GM21360 (cell line): ENCODE measurements at regions not wholly inside any gene's neighbourhood (a gene's known extent, or its start where the extent isn't known, plus 50 kb on each side); places are given as distances from the start of the nearest gene placed in this dataset.

ENCODE experiments used
- ATAC-seq: cut with Tn5 transposase; IDR thresholded peaks from one replicate; pipeline ENCODE4 v1.9.1; 2021; ENCODE audit warnings: mild to moderate bottlenecking, moderate library complexity; ENCODE audit not compliant: unreplicated experiment

GRCh38 chr12:107565551-107565950 lies 120.0 kb upstream of the PWP1 start:
- no peak for ATAC-seq

- ATAC-seq, result no peak
Observed at GRCh38 chr12:107567876-107568619, 117.6 kb upstream of the PWP1 start.

GRCh38 chr12:107568718-107569117 lies 116.9 kb upstream of the PWP1 start:
- no peak for ATAC-seq

- no peak for ATAC-seq
Observed at GRCh38 chr12:107570721-107571120, 114.9 kb upstream of the PWP1 start.

GRCh38 chr12:107571492-107571891 lies 114.1 kb upstream of the PWP1 start:
- no peak for ATAC-seq

GRCh38 chr12:107574691-107575090 lies 110.9 kb upstream of the PWP1 start:
- no peak for ATAC-seq

- ATAC-seq, result no peak
Observed at GRCh38 chr12:107580750-107581618, 104.6 kb upstream of the PWP1 start.

GRCh38 chr12:107581619-107582015 lies 104.0 kb upstream of the PWP1 start:
- no peak for ATAC-seq

- no peak for ATAC-seq
Observed at GRCh38 chr12:107583551-107583950, 102.0 kb upstream of the PWP1 start.

- no peak for ATAC-seq
Observed at GRCh38 chr12:107584563-107584962, 101.0 kb upstream of the PWP1 start.

GRCh38 chr12:107586256-107586970 lies 99.2 kb upstream of the PWP1 start:
- no peak for ATAC-seq

- no peak for ATAC-seq
Observed at GRCh38 chr12:107590413-107590812, 95.2 kb upstream of the PWP1 start.

- no peak for ATAC-seq
Observed at GRCh38 chr12:107590814-107591375, 94.7 kb upstream of the PWP1 start.

GRCh38 chr12:107593713-107594381 lies 91.8 kb upstream of the PWP1 start:
- ATAC-seq, result no peak

- ATAC-seq, result no peak
Observed at GRCh38 chr12:107594995-107595394, 90.6 kb upstream of the PWP1 start.

- no peak for ATAC-seq
Observed at GRCh38 chr12:107597695-107598410, 87.7 kb upstream of the PWP1 start.

GRCh38 chr12:107598906-107599305 lies 86.7 kb upstream of the PWP1 start:
- no peak for ATAC-seq

- no peak for ATAC-seq
Observed at GRCh38 chr12:107600581-107601144, 84.9 kb upstream of the PWP1 start.

GRCh38 chr12:107602446-107602845 lies 83.2 kb upstream of the PWP1 start:
- ATAC-seq, result no peak

- ATAC-seq, result no peak
Observed at GRCh38 chr12:107605293-107605692, 80.3 kb upstream of the PWP1 start.
